Loucy (cell line): ENCODE measurements at regions not wholly inside any gene's neighbourhood (a gene's known extent, or its start where the extent isn't known, plus 50 kb on each side); places are given as distances from the start of the nearest gene placed in this dataset.
A peak's percentile ranks its signal among the peaks of the same experiment; 100 is the strongest.

Experiments used
- H2AFZ ChIP-seq: fragments of 200-600 bp; sonication (generic); 2 replicates; pipeline ENCODE4 v1.6.0; 2016; ENCODE audit warnings: antibody characterized with exemption, mild to moderate bottlenecking, low read length, moderate library complexity
- H3F3A ChIP-seq: fragments of 200-600 bp; 2 replicates; pipeline ENCODE4 v1.6.0; 2016; ENCODE audit warnings: antibody characterized with exemption, low read depth, mild to moderate bottlenecking
- H3K27me3 ChIP-seq: fragments of 200-600 bp; sonication (generic); 2 replicates; pipeline ENCODE4 v1.6.1; 2014; ENCODE audit warnings: low read length, mild to moderate bottlenecking; ENCODE audit not compliant: insufficient read depth, poor library complexity, severe bottlenecking
- H3K36me3 ChIP-seq: fragments of 200-600 bp; sonication (generic); 2 replicates; pipeline ENCODE4 v1.6.1; 2016; ENCODE audit warnings: low read length; ENCODE audit not compliant: insufficient read depth
- H3K4me1 ChIP-seq: fragments of 200-600 bp; sonication (generic); 2 replicates; pipeline ENCODE4 v1.5.1; 2014; ENCODE audit warnings: low read length, mild to moderate bottlenecking; ENCODE audit not compliant: insufficient read depth, poor library complexity, severe bottlenecking
- H3K4me2 ChIP-seq: fragments of 200-600 bp; sonication (generic); 2 replicates; pipeline ENCODE4 v1.6.0; 2014; ENCODE audit warnings: antibody characterized with exemption, low read length, low read depth, mild to moderate bottlenecking; ENCODE audit not compliant: poor library complexity, severe bottlenecking
- H3K4me3 ChIP-seq: fragments of 200-600 bp; sonication (generic); 2 replicates; pipeline ENCODE4 v1.5.1; 2014; ENCODE audit warnings: low read length, mild to moderate bottlenecking, mixed read lengths; ENCODE audit not compliant: poor library complexity, severe bottlenecking
- H3K79me2 ChIP-seq: fragments of 200-600 bp; sonication (generic); 2 replicates; pipeline ENCODE4 v1.6.1; 2014; ENCODE audit warnings: low read length; ENCODE audit not compliant: insufficient read depth
- H3K9ac ChIP-seq: fragments of 200-600 bp; sonication (generic); 2 replicates; pipeline ENCODE4 v1.6.0; 2014; ENCODE audit warnings: mild to moderate bottlenecking, low read depth, low read length, moderate library complexity; ENCODE audit not compliant: poor library complexity, severe bottlenecking
- H3K9me2 ChIP-seq: fragments of 200-600 bp; sonication (generic); replicated peaks from 2 replicates; pipeline ENCODE4 v1.6.1; 2016; ENCODE audit warnings: low read depth, low read length, mixed read lengths
- H3K9me3 ChIP-seq: fragments of 200-600 bp; sonication (generic); 2 replicates; pipeline ENCODE4 v1.6.1; 2014; ENCODE audit warnings: mild to moderate bottlenecking, antibody characterized with exemption, low read length, low read depth; ENCODE audit not compliant: insufficient read depth
- H4K20me1 ChIP-seq: fragments of 200-600 bp; sonication (generic); 2 replicates; pipeline ENCODE4 v1.6.0; 2014; ENCODE audit warnings: antibody characterized with exemption, low read length, mild to moderate bottlenecking; ENCODE audit not compliant: insufficient read depth, poor library complexity, severe bottlenecking
- EZH2phosphoT487 ChIP-seq: fragments of 200-600 bp; IDR thresholded peaks from 2 replicates; pipeline ENCODE4 v1.6.1; 2018; ENCODE audit warnings: antibody characterized with exemption, mild to moderate bottlenecking, moderate library complexity, borderline replicate concordance
- TF ChIP-seq, protein P1 (sequence below): fragments of 200-600 bp; sonication (generic); conservative IDR thresholded peaks from 2 replicates; pipeline ENCODE4 v1.5.1; 2014; ENCODE audit warnings: mild to moderate bottlenecking, antibody characterized with exemption, low read length

GRCh38 chr4:79182209-79182608 lies 143.7 kb downstream of the NAA11 start:
- Histone ChIP-seq H4K20me1 (no peaks in the 10 kb centered on the region), H3K9ac (no peak overlapping the region), H3K36me3 (no peaks in the 10 kb centered on the region), H2AFZ (no peak overlapping the region), H3K79me2 (no peaks in the 10 kb centered on the region), H3K4me2 (no peak overlapping the region), H3K9me2 (no peaks in the 10 kb centered on the region), H3K9me3 (no peaks in the 10 kb centered on the region), H3F3A (no peaks in the 10 kb centered on the region), H3K4me1 (peaks cover 6% of the 10 kb centered on the region), H3K4me3 (no peak overlapping the region), H3K27me3 (no peaks in the 10 kb centered on the region)
- TF ChIP-seq, protein P1, sequence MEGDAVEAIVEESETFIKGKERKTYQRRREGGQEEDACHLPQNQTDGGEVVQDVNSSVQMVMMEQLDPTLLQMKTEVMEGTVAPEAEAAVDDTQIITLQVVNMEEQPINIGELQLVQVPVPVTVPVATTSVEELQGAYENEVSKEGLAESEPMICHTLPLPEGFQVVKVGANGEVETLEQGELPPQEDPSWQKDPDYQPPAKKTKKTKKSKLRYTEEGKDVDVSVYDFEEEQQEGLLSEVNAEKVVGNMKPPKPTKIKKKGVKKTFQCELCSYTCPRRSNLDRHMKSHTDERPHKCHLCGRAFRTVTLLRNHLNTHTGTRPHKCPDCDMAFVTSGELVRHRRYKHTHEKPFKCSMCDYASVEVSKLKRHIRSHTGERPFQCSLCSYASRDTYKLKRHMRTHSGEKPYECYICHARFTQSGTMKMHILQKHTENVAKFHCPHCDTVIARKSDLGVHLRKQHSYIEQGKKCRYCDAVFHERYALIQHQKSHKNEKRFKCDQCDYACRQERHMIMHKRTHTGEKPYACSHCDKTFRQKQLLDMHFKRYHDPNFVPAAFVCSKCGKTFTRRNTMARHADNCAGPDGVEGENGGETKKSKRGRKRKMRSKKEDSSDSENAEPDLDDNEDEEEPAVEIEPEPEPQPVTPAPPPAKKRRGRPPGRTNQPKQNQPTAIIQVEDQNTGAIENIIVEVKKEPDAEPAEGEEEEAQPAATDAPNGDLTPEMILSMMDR, result no peak
- TF ChIP-seq EZH2phosphoT487, result no peak

GRCh38 chr4:79181190-79181589 lies 144.7 kb downstream of the NAA11 start:
- Histone ChIP-seq H3K4me3 (no peak overlapping the region), H3K79me2 (no peaks in the 10 kb centered on the region), H3F3A (no peaks in the 10 kb centered on the region), H3K9ac (no peak overlapping the region), H2AFZ (no peak overlapping the region), H3K36me3 (no peaks in the 10 kb centered on the region), H4K20me1 (no peaks in the 10 kb centered on the region), H3K9me3 (no peaks in the 10 kb centered on the region), H3K4me2 (no peak overlapping the region), H3K4me1 (peaks cover 9% of the 10 kb centered on the region), H3K27me3 (no peaks in the 10 kb centered on the region), H3K9me2 (no peaks in the 10 kb centered on the region)
- TF ChIP-seq, protein P1, result no peak
- TF ChIP-seq EZH2phosphoT487, result no peak

DNA sequence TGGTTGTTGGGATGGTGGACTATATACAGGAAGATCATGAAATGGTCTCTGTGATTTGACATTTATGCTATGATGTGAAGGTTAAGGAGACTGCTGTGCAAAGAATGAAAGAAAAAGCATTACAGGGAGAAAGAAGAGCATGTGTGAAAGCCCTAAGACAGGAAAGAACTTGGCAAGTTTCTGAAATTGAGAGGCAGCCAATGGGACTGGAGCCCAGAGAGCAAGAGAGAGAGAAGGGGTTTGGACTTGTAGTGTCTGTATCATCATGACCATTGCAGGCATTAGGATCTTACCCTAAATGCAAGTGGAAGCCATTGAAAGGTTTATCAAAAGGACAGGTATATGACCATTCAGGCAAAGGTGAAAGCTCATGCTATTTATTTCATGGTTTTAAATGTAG lies 147.1 kb downstream of the NAA11 start:
- Histone ChIP-seq H3K27me3 (no peaks in the 10 kb centered on the region), H3K36me3 (no peaks in the 10 kb centered on the region), H3K4me2 (no peak overlapping the region), H4K20me1 (no peaks in the 10 kb centered on the region), H2AFZ (peak overlapping the region; percentile 50), H3K9ac (no peak overlapping the region), H3K9me3 (no peaks in the 10 kb centered on the region), H3K9me2 (no peaks in the 10 kb centered on the region), H3F3A (no peaks in the 10 kb centered on the region), H3K4me1 (peaks cover 9% of the 10 kb centered on the region), H3K4me3 (no peak overlapping the region), H3K79me2 (no peaks in the 10 kb centered on the region)
- TF ChIP-seq EZH2phosphoT487, result no peak
- TF ChIP-seq, protein P1, result no peak
